ENCODE measurements at regions not wholly inside any gene's neighbourhood (a gene's known extent, or its start where the extent isn't known, plus 50 kb on each side); places are given as distances from the start of the nearest gene placed in this dataset.

- Histone ChIP-seq H3K27ac (no peak overlapping the region), H3K36me3 (no peaks in the 10 kb centered on the region)
- no peak for DNase-seq (ENCODE audit: low read depth in 1 of 2, low spot score in 2 of 2)
Measured at GRCh38 chr2:220931491-220931890, 640.6 kb downstream of the EPHA4 start.

GRCh38 chr2:220932041-220932440 lies 640.1 kb downstream of the EPHA4 start:
- Histone ChIP-seq H3K36me3 (no peaks in the 10 kb centered on the region), H3K27ac (no peak overlapping the region), H3K4me1 (replicated peaks) (no peaks in the 10 kb centered on the region), H3K9me3 (replicated peaks) (peaks cover 3% of the 10 kb centered on the region), H3K27me3 (replicated peaks) (no peaks in the 10 kb centered on the region), H3K4me3 (no peak overlapping the region)
- no peak for DNase-seq (ENCODE audit: low read depth in 1 of 2, low spot score in 2 of 2)

More at GRCh38 chr2:220931491-220931890, 640.6 kb downstream of the EPHA4 start:
- no peak overlapping the region for H3K4me3 ChIP-seq
- no peaks in the 10 kb centered on the region for H3K4me1 ChIP-seq (replicated peaks)
- peaks cover 5% of the 10 kb centered on the region for H3K9me3 ChIP-seq (replicated peaks)
- H3K27me3 ChIP-seq (replicated peaks) = no peaks in the 10 kb centered on the region

- Histone ChIP-seq H3K4me3 (no peak overlapping the region), H3K36me3 (no peaks in the 10 kb centered on the region), H3K27me3 (replicated peaks) (no peaks in the 10 kb centered on the region), H3K9me3 (replicated peaks) (no peaks in the 10 kb centered on the region), H3K27ac (no peak overlapping the region), H3K4me1 (replicated peaks) (no peaks in the 10 kb centered on the region)
- DNase-seq (ENCODE audit: low read depth in 1 of 2, low spot score in 2 of 2) = no peak
Measured at GRCh38 chr2:220935789-220936321, 636.2 kb downstream of the EPHA4 start.

GRCh38 chr2:220936641-220937197 lies 635.4 kb downstream of the EPHA4 start:
- no peak for DNase-seq (ENCODE audit: low read depth in 1 of 2, low spot score in 2 of 2)
- Histone ChIP-seq H3K9me3 (replicated peaks) (no peaks in the 10 kb centered on the region), H3K27me3 (replicated peaks) (no peaks in the 10 kb centered on the region), H3K27ac (no peak overlapping the region), H3K4me3 (no peak overlapping the region), H3K4me1 (replicated peaks) (no peaks in the 10 kb centered on the region), H3K36me3 (no peaks in the 10 kb centered on the region)

GRCh38 chr2:220937245-220937644 lies 634.9 kb downstream of the EPHA4 start:
- Histone ChIP-seq H3K27ac (no peak overlapping the region), H3K27me3 (replicated peaks) (no peaks in the 10 kb centered on the region), H3K4me1 (replicated peaks) (no peaks in the 10 kb centered on the region), H3K4me3 (no peak overlapping the region), H3K9me3 (replicated peaks) (no peaks in the 10 kb centered on the region), H3K36me3 (no peaks in the 10 kb centered on the region)
- no peak for DNase-seq (ENCODE audit: low read depth in 1 of 2, low spot score in 2 of 2)

- DNase-seq (ENCODE audit: low read depth in 1 of 2, low spot score in 2 of 2) = no peak
- H3K36me3 ChIP-seq = no peaks in the 10 kb centered on the region
- H3K27ac ChIP-seq = no peak overlapping the region
- H3K4me3 ChIP-seq = no peak overlapping the region
- no peaks in the 10 kb centered on the region for H3K4me1 ChIP-seq (replicated peaks)
- no peaks in the 10 kb centered on the region for H3K9me3 ChIP-seq (replicated peaks)
- no peaks in the 10 kb centered on the region for H3K27me3 ChIP-seq (replicated peaks)
Measured at GRCh38 chr2:220940646-220941045, 631.5 kb downstream of the EPHA4 start.

GRCh38 chr2:220941683-220942082 lies 630.4 kb downstream of the EPHA4 start:
- no peak overlapping the region for H3K4me3 ChIP-seq
- H3K4me1 ChIP-seq (replicated peaks) = no peaks in the 10 kb centered on the region
- DNase-seq (ENCODE audit: low read depth in 1 of 2, low spot score in 2 of 2) = no peak
- H3K27me3 ChIP-seq (replicated peaks) = no peaks in the 10 kb centered on the region
- no peak overlapping the region for H3K27ac ChIP-seq
- no peaks in the 10 kb centered on the region for H3K9me3 ChIP-seq (replicated peaks)
- no peaks in the 10 kb centered on the region for H3K36me3 ChIP-seq

GRCh38 chr2:220946552-220946951 lies 625.6 kb downstream of the EPHA4 start:
- H3K4me1 ChIP-seq (replicated peaks) = no peaks in the 10 kb centered on the region
- H3K36me3 ChIP-seq = no peaks in the 10 kb centered on the region
- no peak overlapping the region for H3K27ac ChIP-seq
- no peaks in the 10 kb centered on the region for H3K9me3 ChIP-seq (replicated peaks)
- no peak overlapping the region for H3K4me3 ChIP-seq
- no peak for DNase-seq (ENCODE audit: low read depth in 1 of 2, low spot score in 2 of 2)
- H3K27me3 ChIP-seq (replicated peaks) = no peaks in the 10 kb centered on the region; the same call in 1 of the 2 replicates

GRCh38 chr2:220948579-220948978 lies 623.5 kb downstream of the EPHA4 start:
- no peak overlapping the region for H3K27ac ChIP-seq
- DNase-seq (ENCODE audit: low read depth in 1 of 2, low spot score in 2 of 2) = no peak
- no peaks in the 10 kb centered on the region; the same call in 1 of the 2 replicates for H3K27me3 ChIP-seq (replicated peaks)
- no peaks in the 10 kb centered on the region for H3K4me1 ChIP-seq (replicated peaks)
- H3K9me3 ChIP-seq (replicated peaks) = no peaks in the 10 kb centered on the region; the same call in 1 of the 2 replicates
- no peaks in the 10 kb centered on the region for H3K36me3 ChIP-seq
- H3K4me3 ChIP-seq = no peak overlapping the region

GRCh38 chr2:220949466-220949865 lies 622.6 kb downstream of the EPHA4 start:
- H3K9me3 ChIP-seq (replicated peaks) = no peaks in the 10 kb centered on the region; the same call in 1 of the 2 replicates
- H3K27me3 ChIP-seq (replicated peaks) = no peaks in the 10 kb centered on the region; the same call in 1 of the 2 replicates
- H3K4me1 ChIP-seq (replicated peaks) = no peaks in the 10 kb centered on the region
- no peak for DNase-seq (ENCODE audit: low read depth in 1 of 2, low spot score in 2 of 2)
- no peak overlapping the region for H3K27ac ChIP-seq
- H3K4me3 ChIP-seq = no peak overlapping the region
- H3K36me3 ChIP-seq = no peaks in the 10 kb centered on the region

GRCh38 chr2:220955776-220956175 lies 616.3 kb downstream of the EPHA4 start:
- no peaks in the 10 kb centered on the region; the same call in 1 of the 2 replicates for H3K27me3 ChIP-seq (replicated peaks)
- no peaks in the 10 kb centered on the region; the same call in 1 of the 2 replicates for H3K9me3 ChIP-seq (replicated peaks)
- DNase-seq (ENCODE audit: low read depth in 1 of 2, low spot score in 2 of 2) = no peak
- H3K36me3 ChIP-seq = no peaks in the 10 kb centered on the region
- no peak overlapping the region for H3K4me3 ChIP-seq
- no peaks in the 10 kb centered on the region for H3K4me1 ChIP-seq (replicated peaks)
- no peak overlapping the region for H3K27ac ChIP-seq

- Histone ChIP-seq H3K27ac (no peak overlapping the region), H3K4me1 (replicated peaks) (no peaks in the 10 kb centered on the region), H3K4me3 (no peak overlapping the region), H3K9me3 (replicated peaks) (no peaks in the 10 kb centered on the region; the same call in 1 of the 2 replicates), H3K36me3 (no peaks in the 10 kb centered on the region), H3K27me3 (replicated peaks) (no peaks in the 10 kb centered on the region; the same call in 1 of the 2 replicates)
- DNase-seq (ENCODE audit: low read depth in 1 of 2, low spot score in 2 of 2) = no peak
Measured at GRCh38 chr2:220956429-220956828, 615.7 kb downstream of the EPHA4 start.

- Histone ChIP-seq H3K4me1 (replicated peaks) (no peaks in the 10 kb centered on the region), H3K27ac (no peak overlapping the region), H3K27me3 (replicated peaks) (no peaks in the 10 kb centered on the region), H3K36me3 (no peaks in the 10 kb centered on the region), H3K9me3 (replicated peaks) (no peaks in the 10 kb centered on the region), H3K4me3 (no peak overlapping the region)
- no peak for DNase-seq (ENCODE audit: low read depth in 1 of 2, low spot score in 2 of 2)
Measured at GRCh38 chr2:220959391-220959802, 612.7 kb downstream of the EPHA4 start.

GRCh38 chr2:220961143-220961860 lies 610.8 kb downstream of the EPHA4 start:
- Histone ChIP-seq H3K9me3 (replicated peaks) (no peaks in the 10 kb centered on the region), H3K36me3 (no peaks in the 10 kb centered on the region), H3K4me1 (replicated peaks) (no peaks in the 10 kb centered on the region), H3K27me3 (replicated peaks) (no peaks in the 10 kb centered on the region), H3K27ac (no peak overlapping the region), H3K4me3 (no peak overlapping the region)
- no peak for DNase-seq (ENCODE audit: low read depth in 1 of 2, low spot score in 2 of 2)
